ENCODE measurements at regions not wholly inside any gene's neighbourhood (a gene's known extent, or its start where the extent isn't known, plus 50 kb on each side); places are given as distances from the start of the nearest gene placed in this dataset.

DNA sequence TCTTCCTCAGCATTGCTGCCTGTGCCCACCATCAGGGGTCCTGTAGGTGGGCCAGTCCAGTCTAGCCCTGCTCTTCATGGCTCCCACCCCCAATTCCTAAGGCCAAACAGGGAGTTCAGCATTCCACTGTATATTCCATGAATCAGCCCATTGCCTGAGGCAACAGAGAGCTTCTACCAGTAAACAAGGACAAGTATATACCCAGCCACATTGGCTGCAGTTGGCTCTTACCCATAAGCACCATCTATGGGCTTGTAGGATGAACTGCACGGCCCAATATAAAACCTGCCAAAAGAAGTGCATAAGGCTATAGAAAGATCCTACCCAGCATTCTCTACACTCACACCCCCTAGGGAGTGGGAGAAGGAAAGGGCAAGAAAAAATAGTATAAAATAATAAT, 95.1 kb upstream of the SALL3 start:
- TF ChIP-seq CTCF (IDR thresholded peaks at IDR 0.05) (no peak), POLR2A (IDR thresholded peaks at IDR 0.05) (no peak)

All from sigmoid colon (tissue), 3 donors.